PC-3 (cell line): ENCODE measurements at regions not wholly inside any gene's neighbourhood (a gene's known extent, or its start where the extent isn't known, plus 50 kb on each side); places are given as distances from the start of the nearest gene placed in this dataset.

ENCODE experiments used
- ATAC-seq: fragments of 200-7000 bp; cut with Tn5 transposase; 2 replicates; pipeline ENCODE4 v1.9.1; 2020; ENCODE audit warnings: mild to moderate bottlenecking, moderate library complexity
- BruUV-seq: library from RNA; stranded (reverse); fragments of 400-500 nt; replicated peaks from 2 replicates; lab custom pipeline; 2021; lab: Mats Ljungman, UMichigan
- CTCF ChIA-PET: fragments of 300-600 bp; sonication (Branson Sonifier 250); formaldehyde crosslinking; loops from one replicate; lab custom pipeline; 2022; ENCODE audit warnings: antibody characterized with exemption; lab: Charles Lee
- POLR2A ChIA-PET: fragments of 300-600 bp; sonication (Branson Sonifier 250); formaldehyde crosslinking; loops from one replicate; lab custom pipeline; 2022; ENCODE audit warnings: antibody characterized with exemption; ENCODE audit not compliant: unreplicated experiment; lab: Charles Lee
- DNase-seq: peaks from one replicate; pipeline ENCODE4 v3.0.0-alpha.2; 2015
- H2AFZ ChIP-seq: fragments of 300-600 bp; sonication (generic); 2 replicates; pipeline ENCODE4 v1.6.0; 2016; ENCODE audit warnings: antibody characterized with exemption, low read length
- H3F3A ChIP-seq: fragments of 300-600 bp; sonication (generic); one replicate; pipeline ENCODE4 v1.6.0; 2017; ENCODE audit warnings: antibody characterized with exemption, low read length, control low read depth, mild to moderate bottlenecking; ENCODE audit not compliant: unreplicated experiment
- H3K27ac ChIP-seq: fragments of 300-600 bp; sonication (generic); 2 replicates; pipeline ENCODE4 v1.5.1; 2016; ENCODE audit warnings: mild to moderate bottlenecking, low read length
- H3K27me3 ChIP-seq: fragments of 300-600 bp; sonication (generic); 2 replicates; pipeline ENCODE4 v1.6.1; 2016; ENCODE audit warnings: low read length, mixed read lengths
- H3K36me3 ChIP-seq: fragments of 300-600 bp; sonication (generic); 2 replicates; pipeline ENCODE4 v1.6.1; 2016; ENCODE audit warnings: low read depth, mixed run types, low read length, mixed read lengths
- H3K4me1 ChIP-seq: fragments of 300-600 bp; sonication (generic); 2 replicates; pipeline ENCODE4 v1.5.1; 2016; ENCODE audit warnings: low read length; ENCODE audit not compliant: insufficient read depth
- H3K4me2 ChIP-seq: fragments of 300-600 bp; sonication (generic); 2 replicates; pipeline ENCODE4 v1.6.0; 2016; ENCODE audit warnings: low read length
- H3K4me3 ChIP-seq: fragments of 300-600 bp; sonication (generic); 2 replicates; pipeline ENCODE4 v1.5.1; 2016; ENCODE audit warnings: mild to moderate bottlenecking, low read length, mixed read lengths
- H3K79me2 ChIP-seq: fragments of 300-600 bp; sonication (generic); 2 replicates; pipeline ENCODE4 v1.6.1; 2017; ENCODE audit warnings: low read length, mixed read lengths
- H3K9ac ChIP-seq: fragments of 300-600 bp; sonication (generic); 2 replicates; pipeline ENCODE4 v1.6.0; 2016; ENCODE audit warnings: mild to moderate bottlenecking, low read length
- H3K9me2 ChIP-seq: fragments of 300-600 bp; sonication (generic); replicated peaks from 2 replicates; pipeline ENCODE4 v1.6.1; 2016; ENCODE audit warnings: mixed run types, low read length, mixed read lengths
- H3K9me3 ChIP-seq: fragments of 300-600 bp; sonication (generic); 2 replicates; pipeline ENCODE4 v1.6.1; 2016; ENCODE audit warnings: low read length, mixed read lengths
- H4K20me1 ChIP-seq: fragments of 300-600 bp; sonication (generic); 2 replicates; pipeline ENCODE4 v1.6.1; 2016; ENCODE audit warnings: low read length, mixed read lengths
- CTCF ChIP-seq: fragments of 300-600 bp; sonication (generic); conservative IDR thresholded peaks from 2 replicates; pipeline ENCODE4 v1.5.1; 2017; ENCODE audit warnings: antibody characterized with exemption, low read depth, mild to moderate bottlenecking, low read length
- EZH2 ChIP-seq: fragments of 300-600 bp; sonication (generic); IDR thresholded peaks from one replicate; pipeline ENCODE4 v1.6.1; 2017; ENCODE audit warnings: antibody characterized with exemption, mild to moderate bottlenecking, low read length; ENCODE audit not compliant: unreplicated experiment
- EZH2phosphoT487 ChIP-seq: fragments of 300-600 bp; sonication (generic); IDR thresholded peaks from 2 replicates; pipeline ENCODE4 v1.6.1; 2018; ENCODE audit warnings: mild to moderate bottlenecking, antibody characterized with exemption, low read length, borderline replicate concordance
- intact Hi-C: fragments of 100-400 bp; cut with micrococcal nuclease; formaldehyde crosslinking; loops from 2 replicates; pipeline ENCODE4 v1.9.0; 2023

- no peaks in the 10 kb centered on the region for H4K20me1 ChIP-seq
- H3K9me2 ChIP-seq: no peaks in the 10 kb centered on the region
- no peak overlapping the region for H3K4me2 ChIP-seq
- intact Hi-C loops: no loop called here
- no peaks in the 10 kb centered on the region for H3K9me3 ChIP-seq
- POLR2A ChIA-PET: no interaction called here
- H3K27me3 ChIP-seq: peaks cover 34% of the 10 kb centered on the region
- ATAC-seq (no peak), DNase-seq (no peak)
- no peak overlapping the region for H3K27ac ChIP-seq
- H2AFZ ChIP-seq: no peak overlapping the region
- no peak overlapping the region for H3K4me3 ChIP-seq
- H3K4me1 ChIP-seq: no peaks in the 10 kb centered on the region
- H3K79me2 ChIP-seq: no peaks in the 10 kb centered on the region
- no peak for TF ChIP-seq EZH2phosphoT487
- no peak for TF ChIP-seq CTCF
- no peak for TF ChIP-seq EZH2
- no peak overlapping the region for H3K9ac ChIP-seq
- CTCF ChIA-PET: no interaction called here
- BruUV-seq: no TSS peak
- H3F3A ChIP-seq: no peaks in the 10 kb centered on the region
- no peaks in the 10 kb centered on the region for H3K36me3 ChIP-seq
Measured at GRCh38 chr2:728165-728564, 51.0 kb upstream of the TMEM18 start.

- Histone ChIP-seq H3K27ac (no peak overlapping the region), H3F3A (no peaks in the 10 kb centered on the region), H3K4me2 (no peak overlapping the region), H3K36me3 (no peaks in the 10 kb centered on the region), H3K79me2 (no peaks in the 10 kb centered on the region), H2AFZ (no peak overlapping the region), H3K9ac (no peak overlapping the region), H3K9me2 (no peaks in the 10 kb centered on the region), H3K27me3 (peaks cover 38% of the 10 kb centered on the region), H4K20me1 (no peaks in the 10 kb centered on the region), H3K4me3 (no peak overlapping the region), H3K9me3 (no peaks in the 10 kb centered on the region), H3K4me1 (no peaks in the 10 kb centered on the region)
- ChIA-PET CTCF (no interaction called here), POLR2A (interaction anchor here (0.5 kb wide), 1 partner anchor 49 kb away, joined by 4 read pairs; no protein-coding TSS in a partner anchor)
- no peak for DNase-seq
- ATAC-seq: no peak
- BruUV-seq: no TSS peak
- TF ChIP-seq EZH2 (no peak), CTCF (no peak), EZH2phosphoT487 (no peak)
- intact Hi-C loops: no loop called here
Measured at GRCh38 chr2:727071-727470, 49.9 kb upstream of the TMEM18 start.
